ENCODE measurements at regions not wholly inside any gene's neighbourhood (a gene's known extent, or its start where the extent isn't known, plus 50 kb on each side); places are given as distances from the start of the nearest gene placed in this dataset.

DNA sequence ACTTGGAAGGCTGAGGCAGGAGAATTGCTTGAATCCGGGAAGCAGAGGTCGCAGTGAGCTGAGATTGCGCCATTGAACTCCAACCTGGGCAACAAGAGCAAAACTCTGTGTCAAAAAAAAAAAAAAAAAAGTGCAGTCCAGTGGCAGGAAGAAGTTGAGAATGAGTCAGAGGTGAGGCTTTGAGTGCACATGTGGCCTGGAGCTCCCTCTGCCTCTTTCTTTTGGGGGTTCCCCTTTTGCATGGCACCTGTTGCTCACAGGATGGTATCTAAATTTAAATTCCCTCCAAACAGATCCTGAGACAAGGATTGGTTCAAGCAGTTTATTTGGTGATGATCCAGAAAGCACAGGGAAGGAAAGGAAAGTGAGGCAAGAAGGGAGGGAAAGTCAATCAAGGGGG lies 151.4 kb upstream of the STX18 start:
- no peak for DNase-seq (ENCODE audit: low read depth)

DNA sequence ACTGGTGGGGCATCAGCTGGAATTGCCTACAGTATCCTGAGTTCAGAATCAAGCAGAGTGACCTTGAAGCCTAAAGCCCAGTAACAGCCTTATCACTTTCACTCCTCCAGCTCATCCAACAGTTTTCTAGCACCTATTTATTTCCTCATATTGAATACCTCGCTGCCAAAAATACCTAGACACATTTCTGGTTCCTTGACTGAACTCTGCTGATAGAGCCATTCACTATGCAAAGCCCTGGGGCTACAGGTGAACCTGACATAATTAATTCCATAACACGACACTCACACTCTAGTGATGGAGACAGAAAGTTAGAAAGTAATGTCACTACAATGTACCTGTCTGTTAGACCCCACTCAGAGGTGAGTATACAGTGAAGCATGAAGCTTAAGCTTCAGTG lies 149.0 kb upstream of the STX18 start:
- DNase-seq (ENCODE audit: low read depth), result no peak

DNA sequence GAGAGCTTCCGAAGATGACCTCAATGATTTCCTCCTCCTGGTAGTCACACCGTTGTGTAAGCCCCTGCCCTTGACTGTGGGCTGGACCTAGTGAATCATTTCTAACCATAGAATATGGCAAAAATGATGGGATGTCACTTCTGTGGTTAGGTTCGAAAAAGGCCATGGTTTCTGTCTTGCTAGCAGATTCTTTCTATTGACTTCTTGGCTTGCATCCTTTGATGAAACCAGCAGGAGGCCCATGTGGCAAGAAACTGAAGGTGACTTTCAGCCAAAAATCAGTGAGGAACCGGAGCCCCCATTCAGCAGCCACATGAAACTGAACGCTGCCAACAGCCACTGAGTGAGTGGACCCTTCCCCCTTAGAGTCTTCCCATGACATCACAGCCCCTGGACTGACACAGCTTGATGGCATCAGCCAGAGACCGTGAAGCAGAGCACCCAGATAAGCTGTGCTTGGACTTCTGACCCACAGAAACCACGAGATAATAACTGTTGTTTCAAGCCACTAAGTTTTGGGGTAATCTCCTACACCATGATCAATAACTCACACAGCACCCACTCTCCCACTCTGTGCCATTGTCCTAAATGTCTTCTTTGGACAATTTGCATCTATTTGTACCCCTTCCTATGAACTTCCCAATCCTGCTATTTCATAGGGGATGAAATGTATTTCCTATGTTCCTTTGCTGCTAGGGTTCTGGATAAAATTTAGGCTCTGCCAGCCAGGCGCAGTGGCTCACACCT lies 148.0 kb upstream of the STX18 start:
- no peak for DNase-seq (ENCODE audit: low read depth)

DNA sequence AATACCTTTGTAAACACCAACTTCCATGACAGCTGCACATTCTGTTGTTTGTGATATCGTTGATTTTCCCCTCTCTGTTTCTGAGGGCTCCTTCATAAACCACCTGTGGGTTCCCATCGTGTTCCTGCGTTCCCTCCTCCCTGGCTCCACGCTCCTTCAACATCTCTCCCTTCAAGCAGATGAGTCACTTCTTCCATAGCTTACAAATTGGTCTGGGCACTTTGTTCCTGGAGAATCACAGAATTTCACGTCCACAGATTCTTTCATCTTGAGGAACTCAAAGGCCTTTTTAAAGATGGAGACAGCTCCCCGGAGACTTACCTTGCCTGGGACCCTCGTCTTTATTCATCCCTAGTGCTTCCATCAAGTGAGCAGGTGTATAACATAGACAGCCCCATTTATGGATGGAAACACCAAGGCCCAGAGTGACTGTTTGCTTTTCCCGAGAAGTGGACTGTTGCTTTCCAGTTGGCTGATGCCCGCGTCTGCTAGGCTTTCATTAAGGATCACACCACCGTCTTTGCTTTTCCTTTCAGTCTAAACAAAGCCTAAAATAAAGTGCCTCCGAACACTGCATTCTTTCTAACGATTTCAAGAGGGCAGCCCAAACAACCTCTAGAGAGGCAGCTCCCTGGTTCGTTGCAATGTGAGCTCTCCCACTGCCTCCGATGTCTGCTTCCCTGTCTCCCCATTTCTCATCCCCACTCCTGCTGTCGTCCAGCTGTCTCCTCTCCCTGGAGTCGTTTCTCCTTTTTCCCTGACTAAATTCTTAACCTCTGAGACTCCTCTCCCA lies 146.3 kb upstream of the STX18 start:
- DNase-seq (ENCODE audit: low read depth), result no peak

DNA sequence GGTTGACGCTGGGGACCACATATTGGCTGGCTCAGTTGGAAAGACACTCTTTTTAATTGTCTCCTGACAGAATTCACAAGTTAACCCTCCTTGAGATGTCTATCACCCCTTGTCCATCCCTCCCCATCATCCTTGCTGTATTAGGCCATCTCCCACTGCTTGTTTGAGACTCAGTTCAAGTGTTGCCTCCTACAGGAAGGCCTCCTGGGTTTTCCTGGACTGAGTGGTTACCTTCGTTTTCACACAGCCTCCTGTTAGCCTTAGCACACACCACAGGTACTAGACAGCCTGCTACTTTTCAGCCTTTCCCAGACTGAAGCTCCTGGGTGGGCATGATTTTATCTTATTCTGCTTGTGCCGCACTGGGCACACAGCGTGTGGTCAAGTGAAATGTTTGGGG lies 145.3 kb upstream of the STX18 start:
- DNase-seq (ENCODE audit: low read depth), result no peak

DNA sequence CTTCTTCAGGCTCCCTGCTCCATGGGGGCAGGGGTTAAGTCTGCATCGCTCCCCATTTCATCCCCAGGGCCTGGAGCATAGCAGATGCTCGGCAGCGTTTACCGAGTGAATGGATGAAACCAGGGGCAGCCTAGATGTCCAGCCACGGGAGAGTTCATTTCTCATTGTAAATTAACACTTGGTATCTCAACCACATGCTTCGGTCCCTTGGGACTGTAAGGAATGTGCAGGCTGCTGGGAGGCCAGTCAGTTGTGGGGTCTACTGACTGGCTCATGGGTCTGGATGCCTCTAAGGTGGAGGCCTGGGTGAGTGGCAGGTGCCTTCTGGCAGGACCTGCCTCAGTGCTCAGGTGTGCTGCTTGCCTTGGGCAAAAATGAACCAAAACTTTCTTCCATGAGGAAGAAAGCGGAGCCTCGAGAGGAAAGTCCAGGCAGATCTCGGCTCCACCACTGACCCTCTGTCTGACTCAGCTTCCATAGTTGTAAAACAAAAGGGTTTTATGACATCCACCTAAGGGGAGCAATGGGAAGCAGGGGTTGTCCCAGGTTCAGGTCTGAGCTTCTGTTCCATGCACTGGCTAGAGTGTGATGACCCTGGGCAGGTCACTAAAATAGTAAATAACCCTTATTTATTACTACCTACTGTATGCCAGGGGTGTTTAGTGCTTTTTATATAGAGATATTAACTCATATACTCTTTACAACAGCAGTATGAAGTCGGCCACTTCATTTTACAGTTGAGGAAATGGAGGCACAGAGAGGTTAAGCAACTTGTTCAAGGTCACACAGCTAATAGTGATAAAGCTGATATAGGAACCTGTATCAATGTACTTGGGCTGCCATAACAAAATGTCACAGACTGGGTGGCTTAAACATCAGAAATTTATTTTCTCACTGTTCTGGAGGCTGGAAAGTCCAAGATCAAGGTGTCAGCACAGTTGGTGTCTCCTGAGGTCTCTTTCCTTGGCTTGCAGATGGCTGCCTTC lies 144.3 kb upstream of the STX18 start:
- DNase-seq (ENCODE audit: low read depth), result no peak

DNA sequence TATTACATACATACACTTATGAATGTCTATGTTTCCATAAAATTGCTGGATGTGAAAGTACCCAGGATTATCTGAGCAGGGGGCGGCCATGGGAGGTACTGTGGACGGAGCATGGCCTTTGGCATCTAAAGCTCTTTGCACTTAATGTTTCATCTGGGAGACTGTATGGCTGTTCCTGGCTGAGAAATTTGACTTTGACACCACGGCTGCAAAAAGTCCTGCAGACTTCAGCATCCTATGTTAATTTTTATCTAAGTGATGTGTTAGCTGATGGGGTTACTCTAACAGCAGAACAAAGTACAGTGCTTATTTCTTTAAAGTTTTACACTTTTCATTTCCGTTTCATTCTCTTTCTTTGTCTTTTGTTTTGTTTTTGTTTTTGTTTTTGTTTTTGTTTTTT lies 139.8 kb upstream of the STX18 start:
- DNase-seq (ENCODE audit: low read depth), result no peak

DNA sequence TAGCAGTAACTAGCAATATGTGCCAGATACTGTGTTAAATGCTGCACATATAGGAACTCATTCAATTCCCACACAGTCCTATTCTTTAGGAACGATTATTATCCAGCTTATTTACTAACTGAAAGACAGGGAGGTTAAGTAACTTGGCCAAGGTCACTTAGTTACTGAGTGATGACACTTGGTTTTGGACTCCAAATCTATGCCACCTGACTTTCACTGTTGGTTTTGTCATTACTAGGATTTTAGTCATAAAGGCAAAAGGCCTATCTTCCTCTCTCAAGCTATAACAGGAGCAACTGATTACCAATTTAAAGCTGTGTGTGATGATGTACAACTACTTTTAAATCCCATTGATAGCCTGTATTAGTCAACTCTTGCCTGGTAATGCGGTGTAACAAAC lies 138.9 kb upstream of the STX18 start:
- no peak for DNase-seq (ENCODE audit: low read depth)

DNA sequence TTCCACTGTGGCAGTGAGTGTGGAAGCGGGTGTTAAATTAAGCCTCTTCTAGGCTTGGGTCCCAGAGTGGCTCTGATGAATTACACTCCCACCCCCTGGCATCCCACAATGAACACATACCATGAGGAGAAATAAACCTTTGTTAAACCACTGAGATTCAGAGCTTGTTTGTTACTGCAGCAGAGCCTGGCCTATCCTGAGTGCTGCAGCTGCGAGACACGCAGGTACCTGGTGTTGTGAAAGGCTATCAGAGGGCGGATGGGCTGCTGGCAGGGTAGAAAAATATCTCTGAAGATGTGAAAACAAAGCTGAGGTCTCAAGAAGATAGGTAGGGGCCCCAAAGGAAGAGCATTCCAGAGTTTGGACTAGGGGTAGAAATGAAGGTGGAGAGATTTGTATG lies 138.4 kb upstream of the STX18 start:
- DNase-seq (ENCODE audit: low read depth), result no peak

DNA sequence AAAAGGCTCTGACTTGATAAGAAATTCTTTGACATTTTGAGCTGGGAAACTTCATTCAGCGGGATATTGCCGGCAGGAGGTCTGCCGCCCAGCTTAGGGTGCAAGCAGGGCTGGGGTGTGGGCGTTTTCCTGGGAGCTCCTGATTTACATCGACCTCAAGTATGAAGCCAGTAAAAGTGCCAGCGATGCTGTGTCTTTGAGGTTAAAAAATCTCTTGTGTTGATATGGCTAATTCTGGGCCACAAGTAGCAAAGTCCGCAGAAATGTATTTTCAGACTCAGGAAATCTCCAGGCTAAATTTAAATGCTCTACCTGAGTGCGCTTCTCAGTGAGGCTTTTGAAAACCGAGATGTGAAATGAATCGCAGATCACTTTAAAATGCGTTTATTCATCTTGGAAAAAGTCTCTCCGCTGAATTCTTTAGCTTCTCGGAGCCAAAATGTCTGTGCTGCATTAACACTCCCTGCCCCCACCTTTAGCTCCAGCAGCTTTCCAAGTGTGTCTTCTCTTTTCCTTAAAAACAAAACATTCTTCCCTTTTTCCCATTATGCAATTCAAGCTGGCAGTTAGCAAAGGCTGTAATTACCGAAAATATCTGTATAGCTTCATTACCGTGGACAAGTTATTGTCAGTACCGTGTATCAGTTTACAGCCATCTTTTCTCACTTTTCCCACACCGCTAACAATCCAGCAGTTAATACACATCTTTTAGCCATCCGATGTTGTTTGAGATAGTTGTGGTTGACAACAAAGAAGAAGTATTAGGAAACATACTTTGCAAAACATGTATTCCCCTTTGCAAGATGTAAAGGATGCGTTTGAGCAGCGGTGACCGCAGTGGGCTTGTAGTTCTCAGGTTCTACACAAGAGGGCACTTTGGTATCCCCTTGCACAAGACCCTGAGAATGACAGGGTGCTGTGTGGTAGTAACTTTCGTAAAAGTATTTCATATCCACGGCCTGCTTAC lies 136.0 kb upstream of the STX18 start:
- no peak for DNase-seq (ENCODE audit: low read depth)

DNA sequence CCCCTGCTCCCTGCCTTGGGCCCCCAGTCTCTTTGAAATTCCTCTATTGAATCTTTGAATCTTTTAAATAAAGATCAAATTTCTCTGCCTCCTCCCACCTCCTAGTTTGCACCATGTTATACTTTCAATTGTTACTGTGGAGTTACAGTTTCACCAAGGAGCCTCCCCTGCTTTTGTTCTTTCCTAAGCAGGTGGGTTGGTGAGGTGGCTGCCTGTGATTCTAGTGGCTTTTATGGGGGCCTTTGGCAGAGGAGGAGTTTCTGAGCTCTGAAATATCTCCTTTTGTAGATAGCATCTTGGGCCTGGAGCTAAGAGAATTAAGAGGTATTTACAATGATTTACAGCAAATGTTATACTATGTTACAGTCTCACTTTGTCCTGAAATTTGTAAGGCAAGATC lies 133.8 kb upstream of the STX18 start:
- no peak for DNase-seq (ENCODE audit: low read depth)

DNA sequence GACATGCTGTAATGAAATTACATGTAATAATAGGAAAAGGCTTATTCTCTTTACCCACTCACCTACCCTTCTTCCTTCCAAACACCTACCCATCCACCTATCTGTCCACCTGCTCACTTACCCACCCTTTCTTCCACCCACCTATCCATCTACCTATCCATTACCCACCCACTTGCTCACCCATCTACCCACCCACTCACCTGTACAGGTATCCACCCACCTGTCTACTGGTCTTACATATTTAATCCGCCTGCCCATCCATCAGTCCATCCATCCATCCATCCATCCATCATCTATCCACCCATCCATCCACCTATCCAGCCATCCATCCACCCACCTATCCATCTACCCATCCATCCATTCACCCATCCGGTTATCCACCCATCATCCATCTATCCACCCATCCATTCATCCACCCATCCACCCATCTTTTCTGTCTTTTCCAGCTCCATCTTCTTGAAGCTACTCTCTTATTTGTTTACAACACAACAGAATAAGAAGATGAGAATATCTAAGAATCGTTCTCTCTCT lies 133.3 kb upstream of the STX18 start:
- DNase-seq (ENCODE audit: low read depth), result no peak

DNA sequence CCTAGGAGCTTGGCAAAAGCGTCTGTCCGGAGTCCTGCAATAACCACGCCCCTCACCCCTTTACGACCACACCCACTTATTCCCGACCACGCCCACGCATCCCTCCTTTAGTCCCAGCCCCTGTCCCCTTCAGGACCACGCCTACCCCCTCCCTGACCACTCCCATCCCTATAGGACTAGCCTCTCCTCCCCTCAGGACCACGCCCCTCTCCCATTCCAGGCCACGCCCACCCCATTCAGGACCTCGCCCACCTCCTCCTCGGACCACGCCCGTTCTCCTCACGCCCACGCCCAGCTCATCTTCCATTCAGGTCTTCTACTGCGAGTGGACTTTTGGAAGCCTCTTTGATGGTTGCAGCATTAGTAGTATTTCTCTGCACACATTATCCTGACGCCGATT lies 131.2 kb upstream of the STX18 start:
- DNase-seq (ENCODE audit: low read depth), result no peak

DNA sequence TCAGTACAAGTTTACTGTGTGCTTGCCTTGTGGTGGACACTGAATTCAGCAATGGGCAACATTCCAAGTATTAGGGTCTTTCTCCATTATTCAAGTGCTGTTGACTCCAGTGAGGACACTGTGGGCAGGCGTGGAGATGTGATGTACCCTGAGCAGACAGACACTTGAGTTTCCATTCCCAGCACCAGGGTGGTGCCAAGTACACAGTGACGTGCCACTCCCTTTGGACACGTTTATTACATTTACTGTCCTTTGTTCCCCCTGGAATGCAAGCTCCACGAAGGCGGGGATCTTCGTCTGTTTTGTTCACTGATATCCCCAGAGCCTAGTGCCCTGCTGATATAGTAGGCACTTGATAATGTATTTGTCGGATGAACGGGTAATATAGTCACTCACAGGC lies 130.6 kb upstream of the STX18 start:
- no peak for DNase-seq (ENCODE audit: low read depth)

DNA sequence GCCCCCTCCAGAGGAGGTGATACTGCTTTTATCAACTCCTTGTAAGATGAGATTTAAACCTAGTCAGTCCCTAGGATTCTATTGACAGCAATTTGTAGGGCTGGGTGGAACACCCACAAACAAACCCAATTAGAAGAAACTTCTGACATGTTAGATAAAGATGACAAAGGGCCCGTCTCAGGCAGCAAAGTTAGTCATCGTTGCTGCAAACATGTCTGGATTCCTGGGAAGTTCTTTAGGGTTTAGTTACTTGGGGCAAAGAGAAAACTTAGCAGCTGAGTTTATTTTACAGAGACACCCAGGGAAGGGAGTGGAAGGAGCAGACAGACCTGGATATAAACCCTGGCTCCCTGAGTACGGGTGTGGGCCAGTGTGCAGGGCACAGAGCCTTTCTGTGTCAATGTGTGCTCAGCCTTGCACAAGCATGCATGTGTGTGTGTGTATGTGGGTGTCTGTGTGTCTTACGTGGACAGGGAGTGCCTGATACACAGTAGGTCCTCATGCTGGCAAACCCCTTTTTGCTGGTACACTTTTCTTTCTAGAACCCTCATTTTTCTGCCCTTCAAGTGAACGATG lies 130.0 kb upstream of the STX18 start:
- no peak for DNase-seq (ENCODE audit: low read depth)

DNA sequence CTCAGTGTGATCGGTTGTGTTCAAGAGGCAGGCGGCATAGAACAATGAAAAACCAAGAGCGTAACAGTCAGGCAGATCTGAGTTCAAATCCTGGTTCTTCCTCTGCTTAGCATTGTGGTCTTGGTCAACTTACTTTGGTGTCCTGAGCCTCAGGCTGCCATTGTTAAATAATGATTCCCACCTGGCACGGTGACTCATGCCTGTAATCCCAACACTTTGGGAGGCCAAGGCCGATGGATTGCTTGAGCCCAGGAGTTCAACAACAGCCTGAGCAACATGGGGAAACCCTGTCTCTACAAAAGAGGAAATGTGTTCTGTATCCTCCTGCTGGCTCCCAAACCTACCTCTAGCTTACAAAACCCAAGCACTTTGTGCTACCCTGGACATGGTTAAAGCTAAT lies 129.0 kb upstream of the STX18 start:
- DNase-seq (ENCODE audit: low read depth), result no peak

DNA sequence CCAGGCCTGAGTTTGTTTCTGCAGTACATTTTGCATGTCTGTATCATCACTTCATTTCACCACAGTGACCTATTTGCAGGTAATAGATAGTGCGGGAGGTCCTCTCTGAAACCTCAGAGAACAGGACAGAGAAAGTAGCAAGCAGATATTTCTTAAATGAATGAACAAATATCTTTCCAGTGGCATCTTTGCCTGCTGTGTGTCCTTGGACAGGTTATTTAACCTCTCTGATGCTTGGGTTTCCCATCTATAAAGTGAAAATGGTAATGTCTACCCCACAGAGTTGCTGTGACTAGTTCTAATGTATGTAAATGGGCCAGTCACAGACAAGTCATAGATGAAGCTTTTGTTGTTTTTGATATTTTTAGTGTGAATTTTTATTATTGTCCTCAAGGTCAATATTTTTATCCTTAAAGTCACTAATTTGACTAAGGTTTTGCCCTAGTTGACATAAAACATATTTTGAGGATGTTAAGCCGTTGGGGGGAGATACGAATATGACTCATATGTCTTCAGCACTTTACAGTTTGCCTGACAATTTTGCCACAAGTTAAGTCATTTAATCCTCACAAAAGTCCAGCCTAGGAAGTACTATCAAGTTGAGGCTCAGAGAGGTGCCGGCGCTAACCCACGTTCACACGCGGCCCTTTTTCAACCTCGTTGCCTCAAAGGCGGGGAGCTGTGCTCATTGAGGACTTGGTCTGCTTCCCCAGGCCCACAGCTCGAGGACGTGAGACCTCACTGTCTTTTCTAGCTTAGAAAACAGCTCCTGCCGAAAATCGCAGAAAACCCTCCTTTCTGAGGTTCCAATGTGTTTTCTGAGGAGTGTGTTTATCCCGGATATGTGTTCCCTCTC lies 126.7 kb upstream of the STX18 start:
- no peak for DNase-seq (ENCODE audit: low read depth)

DNA sequence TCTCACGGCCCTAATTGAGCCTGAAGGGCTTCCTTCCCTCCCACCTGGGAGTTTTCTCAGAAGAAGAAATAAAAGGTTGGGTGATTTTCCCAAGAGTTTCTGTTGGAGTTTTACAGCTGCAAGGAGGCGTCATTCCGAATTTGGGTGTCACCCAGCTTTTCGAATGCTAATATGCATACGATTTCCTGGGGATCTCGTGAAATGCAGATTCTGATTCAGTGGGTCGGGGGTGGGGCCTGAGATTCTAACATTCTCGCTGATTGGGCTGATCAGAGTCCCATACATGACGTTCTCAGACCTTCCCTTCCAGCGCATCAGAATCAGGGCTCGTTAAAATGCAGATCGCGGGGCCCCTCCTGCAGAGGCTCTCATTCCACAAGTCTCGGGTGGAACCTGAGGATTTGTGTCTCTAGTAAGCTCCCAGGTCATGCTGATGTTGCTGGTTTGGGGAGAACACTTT lies 125.8 kb upstream of the STX18 start:
- no peak for DNase-seq (ENCODE audit: low read depth)
